ENCODE measurements at regions not wholly inside any gene's neighbourhood (a gene's known extent, or its start where the extent isn't known, plus 50 kb on each side); places are given as distances from the start of the nearest gene placed in this dataset.

GRCh38 chr4:101693842-101694398, 96.6 kb upstream of the BANK1 start:
- no peaks in the 10 kb centered on the region for H3K36me3 ChIP-seq (ENCODE audit: control insufficient read depth in 2 of 2, extremely low read depth in 1 of 2, insufficient read depth in 2 of 2, low read length in 2 of 2)
- no peak overlapping the region for H2AFZ ChIP-seq (ENCODE audit: control insufficient read depth, low read length)
- H3K4me2 ChIP-seq (ENCODE audit: control insufficient read depth, extremely low read depth, insufficient read depth, low read depth, low read length) = peak overlapping the region; percentile 61
- peaks cover 16% of the 10 kb centered on the region for H3K4me1 ChIP-seq (ENCODE audit: control insufficient read depth, extremely low read depth, insufficient read depth, low read length)
- FAIRE-seq (peak; percentile 93), DNase-seq (ENCODE audit: low read depth, low spot score) (peak; percentile 75)
- no peaks in the 10 kb centered on the region for H3K9me1 ChIP-seq (ENCODE audit: control insufficient read depth, extremely low read depth, insufficient read depth, low read length)
- no peaks in the 10 kb centered on the region for H4K20me1 ChIP-seq (ENCODE audit: control insufficient read depth, extremely low read depth, insufficient read depth, low read length)
- H3K79me2 ChIP-seq (ENCODE audit: control insufficient read depth, insufficient read depth, low read length) = no peaks in the 10 kb centered on the region
- no peaks in the 10 kb centered on the region for H3K27me3 ChIP-seq (ENCODE audit: control insufficient read depth, extremely low read depth, insufficient read depth, low read length)
- H3K27ac ChIP-seq (ENCODE audit: control insufficient read depth, insufficient read depth, low read length) = no peak overlapping the region
- H3K4me3 ChIP-seq (ENCODE audit: control insufficient read depth in 2 of 3, extremely low read depth in 1 of 3, insufficient read depth in 2 of 3, low read depth in 1 of 3, low read length in 3 of 3) = no peak overlapping the region
- no peaks in the 10 kb centered on the region for H3K9me3 ChIP-seq (ENCODE audit: control insufficient read depth, low read depth, low read length)
- TF ChIP-seq CTCF (optimal IDR thresholded peaks at IDR 0.05 in 1 of 3, IDR thresholded peaks at IDR 0.05 in 1 of 3, conservative IDR thresholded peaks at IDR 0.05 in 1 of 3; ENCODE audit: extremely low read depth in 1 of 3, insufficient read depth in 2 of 3, low read length in 3 of 3) = no peak
- TF ChIP-seq EZH2 (IDR thresholded peaks at IDR 0.05; ENCODE audit: low read length) = no peak
- no peak overlapping the region for H3K9ac ChIP-seq (ENCODE audit: control insufficient read depth, extremely low read depth, insufficient read depth, low read length)
- dilution Hi-C loops (cut with MboI; ENCODE audit: extremely low pct_ligation_motif_present, low sequenced_read_pairs) = no loop called here

- Histone ChIP-seq H3K4me3 (ENCODE audit: control insufficient read depth in 2 of 3, extremely low read depth in 1 of 3, insufficient read depth in 2 of 3, low read depth in 1 of 3, low read length in 3 of 3) (no peak overlapping the region), H3K36me3 (ENCODE audit: control insufficient read depth in 2 of 2, extremely low read depth in 1 of 2, insufficient read depth in 2 of 2, low read length in 2 of 2) (no peaks in the 10 kb centered on the region), H2AFZ (ENCODE audit: control insufficient read depth, low read length) (no peak overlapping the region), H4K20me1 (ENCODE audit: control insufficient read depth, extremely low read depth, insufficient read depth, low read length) (no peaks in the 10 kb centered on the region), H3K79me2 (ENCODE audit: control insufficient read depth, insufficient read depth, low read length) (no peaks in the 10 kb centered on the region), H3K4me1 (ENCODE audit: control insufficient read depth, extremely low read depth, insufficient read depth, low read length) (peaks cover 9% of the 10 kb centered on the region), H3K9me3 (ENCODE audit: control insufficient read depth, low read depth, low read length) (no peaks in the 10 kb centered on the region), H3K9me1 (ENCODE audit: control insufficient read depth, extremely low read depth, insufficient read depth, low read length) (no peaks in the 10 kb centered on the region), H3K4me2 (ENCODE audit: control insufficient read depth, extremely low read depth, insufficient read depth, low read depth, low read length) (no peak overlapping the region), H3K27me3 (ENCODE audit: control insufficient read depth, extremely low read depth, insufficient read depth, low read length) (no peaks in the 10 kb centered on the region), H3K27ac (ENCODE audit: control insufficient read depth, insufficient read depth, low read length) (no peak overlapping the region), H3K9ac (ENCODE audit: control insufficient read depth, extremely low read depth, insufficient read depth, low read length) (no peak overlapping the region)
- FAIRE-seq = no peak
- DNase-seq (ENCODE audit: low read depth, low spot score) = no peak
- TF ChIP-seq EZH2 (IDR thresholded peaks at IDR 0.05; ENCODE audit: low read length) (no peak), CTCF (optimal IDR thresholded peaks at IDR 0.05 in 1 of 3, IDR thresholded peaks at IDR 0.05 in 1 of 3, conservative IDR thresholded peaks at IDR 0.05 in 1 of 3; ENCODE audit: extremely low read depth in 1 of 3, insufficient read depth in 2 of 3, low read length in 3 of 3) (no peak)
- dilution Hi-C loops (cut with MboI; ENCODE audit: extremely low pct_ligation_motif_present, low sequenced_read_pairs) = no loop called here
Observed at GRCh38 chr4:101689220-101689619, 101.3 kb upstream of the BANK1 start.
